Suppressor macrophage treated with lipopolysaccharide for 1 hour (primary cell): ENCODE measurements at regions not wholly inside any gene's neighbourhood (a gene's known extent, or its start where the extent isn't known, plus 50 kb on each side); places are given as distances from the start of the nearest gene placed in this dataset.

Source experiments
- DNase-seq, 3 donors: peaks; one replicate each; pipeline ENCODE4 v3.0.0-alpha.2; 2020 to 2022

DNA sequence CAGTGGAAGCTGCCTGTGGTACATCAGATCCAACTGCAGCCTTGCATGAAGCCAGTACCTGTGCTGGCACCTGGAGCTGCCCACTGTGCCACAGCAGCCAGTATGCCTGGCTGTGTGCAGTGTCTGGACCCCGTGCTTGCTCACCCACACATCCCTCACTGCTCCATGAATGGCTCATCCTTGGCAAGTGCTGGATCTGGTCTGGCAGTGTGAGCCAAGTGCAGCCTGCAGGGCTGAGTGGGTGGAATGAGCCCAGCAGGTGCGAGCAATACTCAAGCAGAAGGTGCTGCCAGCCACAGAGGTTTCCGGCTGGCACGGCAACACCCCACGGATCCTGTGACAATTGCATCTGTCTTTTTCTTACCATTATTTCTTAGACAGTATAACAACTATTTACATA, 488.2 kb upstream of the ROBO2 start:
- no peak for DNase-seq

- no peak for DNase-seq
These were observed 487.2 kb upstream of the ROBO2 start for GRCh38 chr3:76552653-76553052.

- no peak for DNase-seq
These were observed 485.2 kb upstream of the ROBO2 start for GRCh38 chr3:76554707-76555106.

DNA sequence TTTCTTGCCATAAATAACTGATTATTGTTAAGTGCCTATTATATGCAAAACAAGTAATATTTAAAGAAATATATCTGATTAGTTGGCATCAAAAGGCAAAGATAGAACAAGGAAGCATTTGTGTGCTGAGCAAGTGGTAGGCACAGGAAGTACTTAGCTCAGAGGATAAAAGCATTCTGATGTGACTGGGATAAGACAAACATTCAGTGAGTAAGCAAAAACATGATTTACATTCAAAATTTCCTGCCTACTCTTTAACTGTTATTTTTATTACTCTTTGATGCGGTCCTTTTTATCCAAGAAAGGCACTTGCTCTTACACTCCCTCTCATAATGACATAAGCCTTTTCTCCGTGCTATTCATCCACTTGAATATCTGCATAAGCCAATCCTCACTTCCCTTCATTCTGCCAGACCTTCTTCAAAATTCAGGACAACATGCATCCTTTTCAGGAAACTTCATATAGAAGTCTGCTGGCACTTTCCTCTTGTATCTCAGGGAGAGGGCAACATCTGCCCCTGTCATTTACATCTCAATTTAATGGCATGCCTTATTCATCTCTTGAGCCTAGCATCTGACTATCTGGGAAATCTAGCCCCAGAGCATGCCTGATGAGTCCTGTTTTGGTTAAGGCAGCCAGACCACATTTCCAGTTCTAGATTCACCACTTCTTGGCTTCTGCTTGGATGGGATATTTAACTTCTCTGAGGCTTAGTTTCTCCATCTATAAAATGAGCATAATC, 478.2 kb upstream of the ROBO2 start:
- DNase-seq, result no peak

DNA sequence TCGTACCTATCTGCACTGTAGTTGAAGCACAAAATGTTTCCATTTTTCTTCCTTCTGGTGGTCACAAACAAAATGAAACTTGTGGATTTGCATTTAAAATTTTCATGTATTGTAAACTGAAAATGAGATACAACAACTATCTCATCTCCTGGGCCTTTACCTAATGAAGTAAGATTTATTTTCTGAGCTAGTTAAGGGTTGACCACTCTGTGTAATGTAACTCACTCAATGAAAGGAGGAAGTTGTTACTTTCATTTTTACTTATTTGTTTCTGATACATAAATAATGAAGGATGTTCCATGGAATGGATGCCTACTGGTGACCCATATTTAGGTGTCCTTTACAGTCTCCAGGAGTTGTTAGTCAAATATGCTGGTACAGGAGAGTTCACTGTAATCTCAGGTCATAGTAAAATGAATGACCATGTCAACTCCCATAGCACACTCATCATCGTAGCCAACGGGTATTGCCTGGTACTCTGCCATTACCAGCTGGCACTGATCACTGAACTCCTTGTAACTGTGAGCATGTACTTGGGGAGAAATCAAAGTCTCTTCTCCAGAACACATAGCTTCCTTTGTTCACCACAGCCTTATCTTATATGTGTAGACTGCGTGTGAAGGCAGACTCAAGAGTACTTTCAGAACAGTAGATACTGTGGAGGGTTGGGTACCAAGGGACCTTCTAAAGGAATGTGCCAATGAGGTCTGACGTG, 474.2 kb upstream of the ROBO2 start:
- no peak for DNase-seq

GRCh38 chr3:76566211-76566534, 473.7 kb upstream of the ROBO2 start:
- no peak for DNase-seq

- no peak for DNase-seq
These were observed 473.0 kb upstream of the ROBO2 start for GRCh38 chr3:76566904-76567303.

DNA sequence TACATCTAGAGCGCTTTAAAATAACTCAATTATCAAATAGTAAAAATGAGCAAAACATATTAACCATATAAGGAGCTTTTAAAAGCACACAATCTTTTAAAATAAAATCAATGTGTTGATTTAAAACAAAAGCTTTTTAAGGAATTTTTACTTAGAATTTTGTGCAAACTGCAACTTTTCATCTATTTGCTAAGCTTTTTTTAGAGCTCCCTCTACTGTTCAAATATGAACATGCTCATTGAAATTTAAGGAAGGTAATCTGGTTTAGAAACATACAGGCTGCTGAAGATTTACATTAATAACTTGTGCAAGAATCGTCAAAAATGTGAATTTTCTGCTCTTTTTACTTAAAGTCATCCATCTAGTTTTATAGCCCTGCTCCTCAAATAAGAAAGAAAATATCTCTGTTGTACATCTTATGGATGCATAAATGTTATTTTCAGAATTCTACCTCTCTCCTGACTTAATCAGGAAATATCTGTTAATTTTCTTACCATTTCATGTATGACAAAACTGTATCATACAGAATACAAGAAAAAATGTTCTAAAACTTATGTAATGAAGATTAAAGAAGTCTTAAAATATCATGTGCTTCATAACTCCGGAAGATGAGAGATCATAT, 469.4 kb upstream of the ROBO2 start:
- peak; percentile 0 to 39 (median 32) for DNase-seq

- no peak for DNase-seq
These were observed 463.7 kb upstream of the ROBO2 start for GRCh38 chr3:76576201-76576600.

GRCh38 chr3:76582098-76582497, 457.8 kb upstream of the ROBO2 start:
- DNase-seq, result no peak

DNA sequence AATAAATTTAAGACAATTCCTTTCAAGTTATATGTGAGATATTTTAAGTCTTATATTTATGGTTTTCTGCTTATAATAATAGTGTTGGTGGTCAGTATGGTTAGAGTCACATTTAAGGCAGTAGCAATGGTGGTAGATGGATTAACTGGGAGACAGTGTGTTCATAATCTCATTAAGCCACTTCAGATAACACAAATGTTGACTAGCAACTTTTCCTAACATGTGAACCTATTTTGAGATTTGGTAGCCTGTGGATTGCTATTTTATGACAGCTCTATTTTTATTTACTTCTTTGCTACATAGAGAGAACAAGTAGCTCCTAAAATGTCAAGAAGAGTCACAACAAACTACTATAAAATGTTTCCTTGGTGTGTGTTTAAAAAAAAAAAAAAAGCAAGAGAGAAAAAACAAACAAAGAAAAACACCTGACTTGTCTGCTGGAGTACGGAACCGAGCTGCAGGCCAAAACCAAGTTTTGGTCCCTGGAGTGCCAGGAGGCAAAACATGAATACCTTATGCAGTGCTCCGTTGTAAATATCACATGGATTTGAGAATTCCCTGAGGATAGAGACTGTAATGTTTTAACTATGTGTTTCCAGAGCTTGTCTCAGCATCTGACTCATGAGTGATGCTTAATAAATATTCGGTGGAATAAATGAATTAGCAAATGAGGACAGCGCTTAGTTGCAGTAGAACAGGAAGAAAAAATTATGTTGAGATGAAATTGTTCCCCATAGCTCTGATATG, 457.1 kb upstream of the ROBO2 start:
- no peak for DNase-seq

- peak; percentile 6 to 19 (median 18) for DNase-seq
These were observed 454.0 kb upstream of the ROBO2 start for GRCh38 chr3:76585794-76586392.

DNA sequence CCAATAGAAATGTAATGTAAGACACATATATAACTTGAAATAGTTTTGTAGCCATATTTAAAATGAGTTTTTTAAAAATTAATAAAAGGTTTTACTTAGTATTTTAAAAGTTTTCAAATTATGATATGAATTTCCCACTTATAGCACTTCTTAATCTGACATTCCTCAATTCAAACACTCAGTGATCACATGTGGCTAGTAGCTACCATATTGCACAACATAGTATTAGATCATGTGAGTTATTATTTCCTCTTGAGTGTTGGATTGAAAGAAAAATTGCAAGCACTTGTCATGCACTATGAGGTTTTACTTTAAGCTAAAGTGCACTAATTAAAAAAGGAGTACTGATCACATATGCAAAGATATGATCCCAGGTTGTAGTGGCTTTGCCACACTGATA, 453.4 kb upstream of the ROBO2 start:
- DNase-seq, result no peak

GRCh38 chr3:76610150-76610549, 429.7 kb upstream of the ROBO2 start:
- DNase-seq, result no peak

GRCh38 chr3:76615719-76616118, 424.2 kb upstream of the ROBO2 start:
- no peak for DNase-seq

- DNase-seq, result no peak
These were observed 415.7 kb upstream of the ROBO2 start for GRCh38 chr3:76624164-76624563.

GRCh38 chr3:76627236-76627635, 412.7 kb upstream of the ROBO2 start:
- no peak for DNase-seq

DNA sequence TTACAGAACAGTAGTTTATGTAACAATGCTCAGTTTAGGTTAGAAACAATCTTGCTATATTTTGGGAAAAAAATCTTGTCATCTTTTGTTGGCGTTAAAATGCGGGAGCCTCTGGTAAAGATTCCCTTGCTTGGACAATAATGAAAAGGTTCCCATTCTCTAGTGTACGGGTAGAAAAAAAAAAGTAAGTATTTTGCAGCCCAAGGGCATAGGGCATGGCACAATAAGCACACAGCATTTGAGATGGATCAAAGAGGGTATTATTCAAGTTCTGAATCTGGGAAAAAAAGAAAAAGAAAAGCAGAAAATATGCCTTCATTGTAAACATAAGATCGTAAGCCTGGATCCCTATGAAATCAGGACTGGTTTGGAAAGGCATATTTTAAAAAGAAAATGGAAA, 408.6 kb upstream of the ROBO2 start:
- no peak for DNase-seq

DNA sequence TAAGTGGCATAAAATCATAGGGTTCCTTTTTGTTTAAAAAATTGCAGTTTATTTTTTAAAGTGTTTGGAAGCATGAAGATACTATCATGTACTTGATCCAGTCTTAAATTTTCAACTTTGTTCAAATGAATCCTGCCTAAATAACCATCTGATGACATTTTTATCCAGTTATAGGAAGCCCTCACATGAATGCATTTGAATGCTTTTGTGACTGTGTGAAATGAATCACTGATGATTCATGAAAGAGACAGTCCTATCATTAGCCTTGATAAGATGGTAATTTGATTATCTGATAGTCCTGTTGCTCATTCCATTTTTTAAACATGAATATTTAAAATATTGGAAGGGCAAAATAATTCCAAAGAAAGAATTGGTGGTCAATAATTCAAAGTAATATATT, 401.9 kb upstream of the ROBO2 start:
- no peak for DNase-seq

DNA sequence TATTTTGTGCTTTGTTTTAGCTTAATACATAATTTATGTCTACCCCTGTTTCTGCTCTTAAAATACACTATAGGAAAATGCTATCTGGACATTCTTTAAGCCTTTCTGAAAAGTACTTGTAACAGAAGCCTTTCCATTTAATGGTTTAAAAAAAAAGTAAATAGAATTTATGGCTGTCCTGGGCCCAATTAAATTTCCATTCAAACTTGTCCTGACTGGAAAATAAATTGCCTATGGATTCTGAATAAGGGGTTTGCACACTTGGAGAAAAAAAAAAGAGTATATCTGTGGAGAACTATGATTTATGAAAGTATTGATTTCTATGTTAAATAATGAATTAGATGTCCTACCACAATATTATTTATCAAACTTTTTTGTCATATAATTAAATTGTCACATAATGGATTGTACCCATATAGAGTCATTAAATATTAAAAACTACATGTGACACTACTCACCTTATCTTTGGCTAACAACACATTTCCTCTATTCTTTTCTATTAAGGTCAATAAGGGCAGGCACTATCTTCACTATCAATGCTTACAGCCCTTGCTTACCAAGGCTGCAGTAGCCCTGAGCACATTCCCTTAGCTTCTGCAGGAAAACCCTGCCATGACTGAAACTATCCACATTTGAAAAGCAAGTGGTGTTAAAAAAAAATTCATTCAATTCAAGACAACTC, 396.1 kb upstream of the ROBO2 start:
- DNase-seq, result no peak

GRCh38 chr3:76644305-76644675, 395.6 kb upstream of the ROBO2 start:
- no peak for DNase-seq

GRCh38 chr3:76645724-76646123, 394.2 kb upstream of the ROBO2 start:
- DNase-seq, result no peak
